C4-2B (cell line): ENCODE measurements at regions not wholly inside any gene's neighbourhood (a gene's known extent, or its start where the extent isn't known, plus 50 kb on each side); places are given as distances from the start of the nearest gene placed in this dataset.

Experiments
- H3K27ac ChIP-seq: fragments of 450-650 bp; 2 replicates; pipeline ENCODE4 v1.5.1; 2017
- ZFX ChIP-seq: fragments of 450-650 bp; IDR thresholded peaks from 2 replicates; pipeline ENCODE4 v1.6.1; 2017
- TF ChIP-seq, protein P1 (sequence below): fragments of 450-650 bp; conservative IDR thresholded peaks from 2 replicates; pipeline ENCODE4 v1.5.1; 2017; ENCODE audit warnings: mild to moderate bottlenecking

DNA sequence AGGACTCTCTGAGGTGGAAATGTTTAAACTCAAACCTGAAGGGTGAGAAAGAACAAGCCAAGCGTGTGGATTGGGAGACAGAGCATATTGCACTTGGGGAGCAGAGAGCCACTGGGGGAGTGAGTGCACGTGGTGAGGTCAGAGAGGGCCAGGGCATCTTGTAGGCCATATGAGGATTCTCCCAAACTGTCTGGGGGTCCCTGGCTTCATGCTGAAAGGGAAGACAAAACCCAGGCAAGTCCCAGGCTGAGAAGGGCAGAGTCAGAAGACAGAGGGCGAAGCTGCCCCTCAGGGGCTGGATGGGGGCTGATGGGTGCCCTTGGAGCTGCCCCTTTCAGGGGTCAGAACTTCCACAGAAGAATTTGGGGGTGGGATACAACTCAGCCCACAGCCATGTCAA is 215.3 kb upstream of the S1PR3 start:
- peak overlapping the region; percentile 84 for H3K27ac ChIP-seq
- TF ChIP-seq ZFX, result no peak
- TF ChIP-seq, protein P1, sequence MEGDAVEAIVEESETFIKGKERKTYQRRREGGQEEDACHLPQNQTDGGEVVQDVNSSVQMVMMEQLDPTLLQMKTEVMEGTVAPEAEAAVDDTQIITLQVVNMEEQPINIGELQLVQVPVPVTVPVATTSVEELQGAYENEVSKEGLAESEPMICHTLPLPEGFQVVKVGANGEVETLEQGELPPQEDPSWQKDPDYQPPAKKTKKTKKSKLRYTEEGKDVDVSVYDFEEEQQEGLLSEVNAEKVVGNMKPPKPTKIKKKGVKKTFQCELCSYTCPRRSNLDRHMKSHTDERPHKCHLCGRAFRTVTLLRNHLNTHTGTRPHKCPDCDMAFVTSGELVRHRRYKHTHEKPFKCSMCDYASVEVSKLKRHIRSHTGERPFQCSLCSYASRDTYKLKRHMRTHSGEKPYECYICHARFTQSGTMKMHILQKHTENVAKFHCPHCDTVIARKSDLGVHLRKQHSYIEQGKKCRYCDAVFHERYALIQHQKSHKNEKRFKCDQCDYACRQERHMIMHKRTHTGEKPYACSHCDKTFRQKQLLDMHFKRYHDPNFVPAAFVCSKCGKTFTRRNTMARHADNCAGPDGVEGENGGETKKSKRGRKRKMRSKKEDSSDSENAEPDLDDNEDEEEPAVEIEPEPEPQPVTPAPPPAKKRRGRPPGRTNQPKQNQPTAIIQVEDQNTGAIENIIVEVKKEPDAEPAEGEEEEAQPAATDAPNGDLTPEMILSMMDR, result no peak

DNA sequence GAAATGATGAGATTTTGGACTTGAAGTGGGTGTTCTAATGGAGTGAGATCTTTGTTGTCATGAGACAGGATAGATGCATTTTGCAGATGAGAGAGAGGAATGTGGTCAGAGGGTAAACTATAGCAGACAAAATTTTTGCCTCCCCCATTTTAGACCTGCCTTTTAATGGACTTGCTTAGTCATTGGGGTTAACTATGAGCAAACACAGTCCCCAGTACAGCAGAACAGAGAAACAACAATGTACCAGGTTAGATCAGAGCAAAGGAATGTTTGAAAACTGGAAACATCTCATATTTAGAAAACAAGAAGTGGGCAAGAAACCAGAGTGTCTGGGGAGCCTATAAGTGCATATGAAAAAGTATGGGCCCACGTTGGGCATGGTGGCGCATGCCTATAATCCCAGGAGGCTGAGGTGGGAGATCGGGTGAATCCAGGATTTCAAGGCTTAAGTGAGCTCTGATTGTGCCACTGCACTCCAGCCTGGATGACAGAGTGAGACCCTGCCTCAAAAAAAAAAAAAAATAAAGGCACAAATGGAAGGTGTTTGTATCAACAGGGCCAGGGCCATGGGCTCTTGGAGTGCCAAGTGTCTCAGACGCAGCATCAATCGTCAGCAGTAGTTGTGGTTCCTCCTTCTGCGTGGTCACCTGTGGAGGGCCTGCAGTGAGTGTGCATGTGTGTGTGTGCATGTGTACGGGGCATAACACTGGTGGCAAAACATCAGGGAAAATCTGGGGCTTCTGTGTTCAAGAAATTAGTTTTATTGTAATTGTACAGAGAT is 214.4 kb upstream of the S1PR3 start:
- TF ChIP-seq ZFX, result no peak
- TF ChIP-seq, protein P1, result no peak
- peak overlapping the region; percentile 84; the same call in 1 of the 2 replicates for H3K27ac ChIP-seq

DNA sequence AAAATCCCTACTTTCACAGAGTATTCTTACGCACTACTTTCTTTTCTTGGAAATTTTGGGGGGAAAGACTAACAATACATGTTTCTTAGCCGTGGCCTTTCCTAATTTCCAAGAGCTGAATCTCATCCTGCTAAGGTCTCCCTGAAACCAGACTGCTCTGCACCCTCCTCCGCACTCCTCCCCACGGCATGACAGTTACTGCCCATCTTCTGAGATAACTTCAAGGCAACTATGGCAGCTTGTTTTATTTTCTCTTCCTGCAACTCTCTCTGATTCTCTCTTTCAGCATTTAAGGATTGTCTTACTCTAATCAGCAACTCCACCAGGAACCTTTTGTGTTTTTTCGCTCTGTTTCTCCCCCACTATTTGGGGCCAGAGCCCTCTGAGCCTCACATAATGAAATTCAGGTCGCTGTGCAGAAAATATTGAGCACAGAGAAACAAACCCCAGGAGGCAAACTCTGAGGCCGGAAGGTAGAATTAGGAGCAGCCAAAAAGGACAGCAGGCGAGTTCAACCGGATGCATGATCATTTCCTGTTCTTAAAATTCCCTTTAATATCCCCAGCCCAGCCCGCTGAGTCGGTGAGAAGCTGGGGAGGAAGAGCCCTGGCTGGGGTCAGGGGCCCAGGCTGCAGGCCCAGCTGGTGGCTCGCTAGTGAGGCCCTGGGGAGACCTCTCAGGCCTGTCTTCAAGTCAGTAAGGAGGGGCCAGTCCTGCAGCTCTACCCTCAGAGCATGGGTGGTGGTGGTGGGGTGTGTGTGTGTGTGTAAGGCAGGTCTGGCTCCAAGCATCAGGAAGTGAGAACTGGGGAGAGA is 213.6 kb upstream of the S1PR3 start:
- peak overlapping the region; percentile 84 for H3K27ac ChIP-seq
- TF ChIP-seq, protein P1, result no peak
- no peak for TF ChIP-seq ZFX

DNA sequence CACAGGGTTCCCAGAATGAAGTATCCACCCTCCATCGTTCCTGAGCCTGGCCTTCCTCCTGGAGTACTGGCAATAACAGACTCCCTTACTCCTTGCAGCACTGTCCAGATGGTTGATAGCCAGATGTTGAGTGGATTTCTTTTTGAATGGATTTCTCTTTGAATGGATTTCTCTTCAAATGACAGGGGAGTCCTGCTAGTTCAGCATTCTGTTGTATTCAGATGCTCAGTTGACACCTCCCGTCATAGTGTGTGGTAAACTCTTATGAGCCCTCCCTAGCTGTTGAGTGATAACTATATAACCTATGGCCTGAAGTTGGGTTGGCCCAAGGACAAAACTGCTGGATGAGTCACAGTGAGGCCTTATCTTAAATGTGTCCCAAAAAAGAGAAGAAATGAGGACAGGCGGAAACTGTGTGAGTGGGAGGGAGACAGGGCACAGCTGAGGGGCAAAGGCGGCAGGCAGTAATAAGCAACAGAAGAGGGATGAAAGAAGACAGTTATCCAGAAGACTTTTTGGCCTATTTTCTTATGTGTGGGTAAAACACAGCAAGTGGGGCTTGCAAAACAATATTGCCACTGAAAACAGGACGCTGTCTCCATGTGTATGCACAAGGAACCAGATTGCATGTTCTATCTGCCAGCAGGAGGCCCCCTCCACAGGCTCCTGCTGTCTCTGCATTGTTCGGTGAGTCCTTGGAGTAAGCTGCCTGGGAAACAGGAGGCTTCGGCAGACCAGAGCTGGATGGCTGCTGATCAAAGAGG is 209.5 kb upstream of the S1PR3 start:
- TF ChIP-seq, protein P1, result no peak
- TF ChIP-seq ZFX, result no peak
- H3K27ac ChIP-seq, result no peak overlapping the region

DNA sequence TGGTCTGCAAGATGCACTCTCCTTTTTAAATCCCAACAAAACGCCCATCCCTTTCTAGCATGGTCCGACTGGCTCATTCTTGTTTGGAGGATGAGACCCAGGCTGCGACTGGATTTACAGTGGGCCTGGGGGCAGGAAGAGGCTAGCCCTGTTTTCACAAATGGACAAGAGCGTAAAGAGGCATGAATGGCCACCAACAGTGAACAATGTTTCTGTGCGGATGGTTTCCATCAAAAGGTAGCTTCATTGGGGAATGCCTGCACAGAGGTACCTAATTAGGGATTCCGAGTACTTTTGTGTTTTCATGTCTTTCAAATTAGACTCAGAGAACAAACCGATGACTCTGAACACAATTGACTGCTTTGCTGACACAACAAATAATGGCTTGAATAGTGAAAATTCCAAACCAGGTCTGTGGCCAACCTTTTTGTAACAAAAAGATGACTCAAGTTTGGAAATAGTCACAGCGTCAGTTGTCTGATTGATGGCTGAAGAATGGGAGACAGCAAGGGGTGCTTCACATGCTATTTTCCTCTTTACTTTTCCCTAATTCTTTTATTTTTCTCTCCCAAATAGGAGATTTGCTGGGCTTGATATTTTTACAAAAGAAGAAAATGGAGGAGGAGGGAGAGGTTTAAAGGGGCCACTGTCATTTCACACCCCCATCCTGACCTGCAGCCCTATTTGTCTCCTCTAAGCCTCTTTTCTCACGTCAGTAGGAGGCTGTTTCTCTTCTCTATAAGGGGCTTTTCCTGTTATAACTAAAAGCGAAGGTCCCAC is 208.1 kb upstream of the S1PR3 start:
- H3K27ac ChIP-seq, result no peak overlapping the region
- TF ChIP-seq, protein P1, result no peak
- no peak for TF ChIP-seq ZFX

DNA sequence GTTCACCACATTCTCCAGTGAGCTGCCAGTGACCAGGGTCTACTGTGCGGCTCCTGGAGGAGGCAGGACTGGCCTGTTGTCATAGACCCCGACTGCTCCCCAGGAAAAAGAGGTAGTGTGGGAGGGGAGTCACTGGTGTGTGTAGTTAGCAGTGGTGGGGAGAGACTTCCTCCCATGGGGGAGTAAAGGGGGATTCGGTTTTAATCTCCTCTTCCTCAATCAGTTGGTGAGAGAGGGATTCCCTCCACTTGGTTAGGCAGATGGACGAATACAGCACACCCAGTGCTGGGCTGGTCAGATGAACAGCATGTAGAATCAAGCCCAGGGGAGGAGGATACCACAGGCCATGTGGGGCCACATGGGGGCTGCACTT is 207.6 kb upstream of the S1PR3 start:
- H3K27ac ChIP-seq, result no peak overlapping the region
- TF ChIP-seq, protein P1, result no peak
- no peak for TF ChIP-seq ZFX
